ENCODE measurements at regions not wholly inside any gene's neighbourhood (a gene's known extent, or its start where the extent isn't known, plus 50 kb on each side); places are given as distances from the start of the nearest gene placed in this dataset.

DNA sequence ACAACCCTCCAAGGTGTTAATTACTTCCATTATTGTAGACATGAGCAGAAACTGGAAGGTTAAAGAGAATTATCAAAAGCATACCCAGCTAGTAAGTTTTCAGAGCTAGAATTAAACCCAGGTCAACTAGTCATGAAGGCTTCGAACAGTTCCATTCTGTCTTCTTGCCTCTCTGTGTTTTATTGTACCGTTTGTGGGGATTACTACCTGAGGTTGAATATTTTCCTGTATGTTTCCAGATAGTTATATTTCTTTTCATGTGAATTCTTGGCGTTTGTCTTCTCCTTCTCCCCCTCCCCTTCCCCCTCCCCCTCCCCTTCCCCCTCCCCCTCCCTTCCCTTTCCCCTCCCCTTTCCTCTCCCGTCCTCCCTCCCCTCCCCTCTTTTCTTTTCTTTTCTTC, 218.0 kb upstream of the GALNT17 start:
- Mint-ChIP-seq H3K4me1 (ENCODE audit: low read depth) (no peaks in the 10 kb centered on the region), H3K36me3 (ENCODE audit: insufficient read depth) (no peaks in the 10 kb centered on the region)

DNA sequence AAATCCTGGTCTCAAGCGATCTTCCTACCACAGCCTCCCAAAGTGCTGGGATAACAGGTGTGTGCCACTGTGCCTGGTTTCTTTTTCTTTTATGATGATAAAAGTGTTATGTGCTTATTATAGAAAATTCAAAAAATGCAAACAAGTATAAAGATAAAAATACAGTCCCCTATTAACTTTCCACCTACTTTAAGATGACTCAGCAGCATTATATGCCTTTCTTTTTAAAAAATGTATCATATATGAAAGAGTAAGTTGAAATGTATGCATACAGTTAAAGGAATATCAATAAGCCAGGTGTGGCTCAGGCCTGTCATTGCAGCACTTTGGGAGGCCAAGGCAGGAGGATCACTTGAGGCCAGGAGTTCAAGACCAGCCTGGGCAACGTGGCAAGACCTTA, 216.9 kb upstream of the GALNT17 start:
- TF ChIP-seq, protein P1, sequence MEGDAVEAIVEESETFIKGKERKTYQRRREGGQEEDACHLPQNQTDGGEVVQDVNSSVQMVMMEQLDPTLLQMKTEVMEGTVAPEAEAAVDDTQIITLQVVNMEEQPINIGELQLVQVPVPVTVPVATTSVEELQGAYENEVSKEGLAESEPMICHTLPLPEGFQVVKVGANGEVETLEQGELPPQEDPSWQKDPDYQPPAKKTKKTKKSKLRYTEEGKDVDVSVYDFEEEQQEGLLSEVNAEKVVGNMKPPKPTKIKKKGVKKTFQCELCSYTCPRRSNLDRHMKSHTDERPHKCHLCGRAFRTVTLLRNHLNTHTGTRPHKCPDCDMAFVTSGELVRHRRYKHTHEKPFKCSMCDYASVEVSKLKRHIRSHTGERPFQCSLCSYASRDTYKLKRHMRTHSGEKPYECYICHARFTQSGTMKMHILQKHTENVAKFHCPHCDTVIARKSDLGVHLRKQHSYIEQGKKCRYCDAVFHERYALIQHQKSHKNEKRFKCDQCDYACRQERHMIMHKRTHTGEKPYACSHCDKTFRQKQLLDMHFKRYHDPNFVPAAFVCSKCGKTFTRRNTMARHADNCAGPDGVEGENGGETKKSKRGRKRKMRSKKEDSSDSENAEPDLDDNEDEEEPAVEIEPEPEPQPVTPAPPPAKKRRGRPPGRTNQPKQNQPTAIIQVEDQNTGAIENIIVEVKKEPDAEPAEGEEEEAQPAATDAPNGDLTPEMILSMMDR (IDR thresholded peaks at IDR 0.05; ENCODE audit: unreplicated experiment), result no peak
- no peak for DNase-seq (ENCODE audit: low spot score, unreplicated experiment)
- H3K27me3 Mint-ChIP-seq, result no peaks in the 10 kb centered on the region
- peaks cover 6% of the 10 kb centered on the region for H3K4me1 Mint-ChIP-seq (ENCODE audit: low read depth)
- H3K4me3 Mint-ChIP-seq (ENCODE audit: low read depth), result no peak overlapping the region
- no peaks in the 10 kb centered on the region for H3K9me3 Mint-ChIP-seq (ENCODE audit: low read depth)
- no peaks in the 10 kb centered on the region for H3K36me3 Mint-ChIP-seq (ENCODE audit: insufficient read depth)
- H3K27ac Mint-ChIP-seq, result no peak overlapping the region

More for the DNA sequence above, 218.0 kb upstream of the GALNT17 start:
- Mint-ChIP-seq H3K27me3 (no peaks in the 10 kb centered on the region), H3K4me3 (ENCODE audit: low read depth) (no peak overlapping the region), H3K27ac (no peak overlapping the region), H3K9me3 (ENCODE audit: low read depth) (no peaks in the 10 kb centered on the region)
- no peak for DNase-seq (ENCODE audit: low spot score, unreplicated experiment)
- TF ChIP-seq, protein P1 (IDR thresholded peaks at IDR 0.05; ENCODE audit: unreplicated experiment), result no peak

DNA sequence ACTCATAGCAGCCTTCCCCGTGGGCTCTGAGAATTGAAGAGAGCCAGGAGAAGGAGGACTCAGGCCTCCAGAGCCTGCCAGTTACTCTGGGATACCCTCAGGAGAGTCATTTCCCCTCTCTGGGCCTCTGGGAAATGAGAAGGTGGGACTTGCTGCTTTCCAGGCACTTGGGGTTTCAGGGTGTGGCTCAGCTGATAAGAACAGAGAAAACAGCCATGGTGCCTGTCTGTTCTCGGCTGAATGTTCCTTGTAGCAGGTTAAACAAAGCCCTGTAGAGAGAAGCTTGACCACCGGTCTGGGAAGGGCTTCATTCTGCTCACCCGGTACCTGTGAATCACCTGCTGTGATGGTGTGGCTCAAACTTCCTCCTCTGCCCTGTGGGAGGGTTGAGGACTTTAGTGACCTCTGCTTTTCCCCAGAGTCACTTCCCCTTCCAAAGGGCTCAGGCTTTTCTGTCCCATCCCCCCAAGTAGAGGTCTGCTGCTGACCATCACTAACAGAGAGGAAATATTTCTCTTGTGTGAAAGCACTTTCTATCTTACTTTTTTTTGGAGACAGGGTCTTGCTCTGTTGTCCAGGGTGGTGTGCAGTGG, 212.4 kb upstream of the GALNT17 start:
- DNase-seq (ENCODE audit: low spot score, unreplicated experiment), result no peak
- H3K36me3 Mint-ChIP-seq (ENCODE audit: insufficient read depth), result no peaks in the 10 kb centered on the region
- peak overlapping the region; percentile 13 for H3K27ac Mint-ChIP-seq

DNA sequence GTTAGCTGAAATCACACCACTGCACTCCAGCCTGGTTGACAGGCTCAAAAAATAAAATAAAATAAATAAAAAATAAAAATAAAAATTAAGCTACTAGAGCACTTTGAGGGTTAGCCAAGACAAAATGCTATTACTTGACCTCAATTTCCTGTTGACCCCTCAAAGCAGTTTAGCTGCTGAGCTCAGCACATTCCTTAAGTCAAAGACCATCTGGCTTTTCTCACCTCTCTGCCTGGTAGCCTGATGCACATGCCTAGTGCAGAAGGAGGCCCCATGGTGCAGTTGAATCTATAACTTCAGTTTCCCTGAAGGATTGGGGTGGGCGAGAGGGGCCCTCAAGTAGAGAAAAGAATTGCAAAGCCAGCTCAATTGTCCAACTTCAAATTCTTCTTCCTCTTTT, 211.1 kb upstream of the GALNT17 start:
- Mint-ChIP-seq H3K9me3 (ENCODE audit: low read depth) (no peaks in the 10 kb centered on the region), H3K36me3 (ENCODE audit: insufficient read depth) (no peaks in the 10 kb centered on the region), H3K4me3 (ENCODE audit: low read depth) (no peak overlapping the region), H3K27ac (no peak overlapping the region), H3K4me1 (ENCODE audit: low read depth) (peaks cover 6% of the 10 kb centered on the region), H3K27me3 (peaks cover 4% of the 10 kb centered on the region)
- TF ChIP-seq, protein P1 (IDR thresholded peaks at IDR 0.05; ENCODE audit: unreplicated experiment), result no peak
- no peak for DNase-seq (ENCODE audit: low spot score, unreplicated experiment)

More for the DNA sequence above, 212.4 kb upstream of the GALNT17 start:
- peaks cover 4% of the 10 kb centered on the region for H3K27me3 Mint-ChIP-seq
- TF ChIP-seq, protein P1 (IDR thresholded peaks at IDR 0.05; ENCODE audit: unreplicated experiment), result no peak
- no peaks in the 10 kb centered on the region for H3K9me3 Mint-ChIP-seq (ENCODE audit: low read depth)
- peaks cover 6% of the 10 kb centered on the region for H3K4me1 Mint-ChIP-seq (ENCODE audit: low read depth)
- H3K4me3 Mint-ChIP-seq (ENCODE audit: low read depth), result no peak overlapping the region

DNA sequence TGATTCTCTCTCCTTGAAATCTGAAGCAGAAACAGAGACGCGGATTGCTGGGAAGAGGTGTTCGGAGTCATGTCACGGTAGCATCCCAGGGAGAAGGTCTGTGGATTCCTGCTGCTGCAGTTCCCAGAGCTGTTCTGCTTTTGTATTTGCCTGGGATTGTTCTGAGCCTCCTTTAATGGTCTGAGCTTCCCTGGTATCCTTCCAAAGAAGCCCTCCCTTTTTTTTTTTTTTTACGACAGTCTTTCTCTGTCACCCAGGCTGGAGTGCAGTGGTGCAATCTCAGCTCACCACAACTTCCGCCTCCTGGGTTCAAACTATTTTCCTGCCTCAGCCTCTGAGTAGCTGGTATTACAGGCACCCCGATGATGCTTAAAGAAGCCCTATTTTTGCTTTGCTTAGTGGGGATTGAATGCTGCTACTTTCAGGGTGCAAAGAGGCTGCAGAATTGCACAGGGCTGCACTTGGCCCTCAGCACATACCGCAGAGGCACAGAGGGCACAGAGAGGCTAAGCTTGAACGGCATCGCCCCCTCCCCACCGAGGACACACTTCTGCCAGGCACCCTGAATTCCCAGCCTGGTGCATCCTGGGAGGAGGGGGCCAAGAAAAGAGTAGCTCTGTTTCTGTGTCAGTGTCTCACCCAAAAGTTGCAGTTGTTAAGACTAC, 208.6 kb upstream of the GALNT17 start:
- no peak for DNase-seq (ENCODE audit: low spot score, unreplicated experiment)
- no peaks in the 10 kb centered on the region for H3K9me3 Mint-ChIP-seq (ENCODE audit: low read depth)
- H3K4me1 Mint-ChIP-seq (ENCODE audit: low read depth), result peaks cover 6% of the 10 kb centered on the region
- no peak overlapping the region for H3K27ac Mint-ChIP-seq
- H3K36me3 Mint-ChIP-seq (ENCODE audit: insufficient read depth), result no peaks in the 10 kb centered on the region
- TF ChIP-seq, protein P1 (IDR thresholded peaks at IDR 0.05; ENCODE audit: unreplicated experiment), result no peak
- H3K4me3 Mint-ChIP-seq (ENCODE audit: low read depth), result no peak overlapping the region
- peaks cover 8% of the 10 kb centered on the region for H3K27me3 Mint-ChIP-seq
